Cardiac muscle cell (in vitro differentiated cells and primary cell): ENCODE measurements at regions not wholly inside any gene's neighbourhood (a gene's known extent, or its start where the extent isn't known, plus 50 kb on each side); places are given as distances from the start of the nearest gene placed in this dataset.

ENCODE experiments used
- DNase-seq, 2 donors: peaks; one replicate each; pipeline versions ENCODE4 v3.0.0 to v3.0.0-alpha.2; 2010 to 2017; ENCODE audit warnings: low read depth in 1 of 2, low spot score in 1 of 2
- H3K27ac ChIP-seq: fragments of 200-600 bp; sonication (generic); 2 replicates; pipeline ENCODE4 v1.5.1; 2016
- H3K27me3 ChIP-seq: fragments of 200-600 bp; sonication (generic); 2 replicates; pipeline ENCODE4 v1.6.0; 2016; ENCODE audit warnings: control low read depth
- H3K36me3 ChIP-seq: fragments of 200-600 bp; sonication (generic); 2 replicates; pipeline ENCODE4 v1.5.1; 2016; ENCODE audit warnings: control low read depth
- H3K4me1 ChIP-seq: fragments of 200-600 bp; sonication (generic); 2 replicates; pipeline ENCODE4 v1.8.1; 2017; ENCODE audit warnings: low read depth, mild to moderate bottlenecking, mixed run types
- H3K4me3 ChIP-seq: fragments of 200-600 bp; sonication (generic); 2 replicates; pipeline ENCODE4 v1.5.1; 2016; ENCODE audit warnings: mild to moderate bottlenecking
- H3K9me3 ChIP-seq: fragments of 200-600 bp; sonication (generic); 2 replicates; pipeline ENCODE4 v1.5.1; 2017; ENCODE audit warnings: low read depth, mild to moderate bottlenecking, control low read depth
- TF ChIP-seq, protein P1 (sequence below): IDR thresholded peaks from 2 replicates; pipeline ENCODE4 v1.5.1; 2012; ENCODE audit warnings: low read depth, mild to moderate bottlenecking, low read length

- Histone ChIP-seq H3K9me3 (no peaks in the 10 kb centered on the region), H3K27ac (no peak overlapping the region), H3K4me3 (no peak overlapping the region), H3K4me1 (peaks cover 20% of the 10 kb centered on the region), H3K36me3 (no peaks in the 10 kb centered on the region), H3K27me3 (no peaks in the 10 kb centered on the region)
- TF ChIP-seq, protein P1, sequence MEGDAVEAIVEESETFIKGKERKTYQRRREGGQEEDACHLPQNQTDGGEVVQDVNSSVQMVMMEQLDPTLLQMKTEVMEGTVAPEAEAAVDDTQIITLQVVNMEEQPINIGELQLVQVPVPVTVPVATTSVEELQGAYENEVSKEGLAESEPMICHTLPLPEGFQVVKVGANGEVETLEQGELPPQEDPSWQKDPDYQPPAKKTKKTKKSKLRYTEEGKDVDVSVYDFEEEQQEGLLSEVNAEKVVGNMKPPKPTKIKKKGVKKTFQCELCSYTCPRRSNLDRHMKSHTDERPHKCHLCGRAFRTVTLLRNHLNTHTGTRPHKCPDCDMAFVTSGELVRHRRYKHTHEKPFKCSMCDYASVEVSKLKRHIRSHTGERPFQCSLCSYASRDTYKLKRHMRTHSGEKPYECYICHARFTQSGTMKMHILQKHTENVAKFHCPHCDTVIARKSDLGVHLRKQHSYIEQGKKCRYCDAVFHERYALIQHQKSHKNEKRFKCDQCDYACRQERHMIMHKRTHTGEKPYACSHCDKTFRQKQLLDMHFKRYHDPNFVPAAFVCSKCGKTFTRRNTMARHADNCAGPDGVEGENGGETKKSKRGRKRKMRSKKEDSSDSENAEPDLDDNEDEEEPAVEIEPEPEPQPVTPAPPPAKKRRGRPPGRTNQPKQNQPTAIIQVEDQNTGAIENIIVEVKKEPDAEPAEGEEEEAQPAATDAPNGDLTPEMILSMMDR: no peak
- no peak for DNase-seq
These were observed 285.8 kb downstream of the ZNF608 start for GRCh38 chr5:124460642-124461041.

DNA sequence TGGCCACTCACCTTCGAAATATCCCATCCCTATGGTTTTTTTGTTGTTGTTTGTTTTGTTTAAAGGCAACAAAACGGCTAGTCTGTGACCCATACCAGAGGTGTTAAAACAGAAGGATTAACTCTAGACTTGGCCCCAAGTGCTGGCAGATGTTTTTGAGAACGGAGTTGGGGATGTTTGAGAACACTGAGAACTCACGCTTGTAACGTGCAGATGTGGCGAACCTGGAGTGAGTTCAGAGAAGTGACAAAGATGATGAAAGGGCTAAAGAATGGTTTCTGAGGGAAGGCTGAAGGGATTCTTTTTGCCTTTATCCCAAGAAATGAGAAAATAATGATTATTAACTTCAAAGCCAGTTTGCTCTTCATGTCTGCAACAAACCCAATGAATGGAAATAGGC, 286.5 kb downstream of the ZNF608 start:
- Histone ChIP-seq H3K36me3 (no peaks in the 10 kb centered on the region), H3K27ac (no peak overlapping the region), H3K9me3 (no peaks in the 10 kb centered on the region), H3K4me1 (peaks cover 20% of the 10 kb centered on the region), H3K4me3 (no peak overlapping the region), H3K27me3 (no peaks in the 10 kb centered on the region)
- DNase-seq: no peak
- TF ChIP-seq, protein P1: no peak

DNA sequence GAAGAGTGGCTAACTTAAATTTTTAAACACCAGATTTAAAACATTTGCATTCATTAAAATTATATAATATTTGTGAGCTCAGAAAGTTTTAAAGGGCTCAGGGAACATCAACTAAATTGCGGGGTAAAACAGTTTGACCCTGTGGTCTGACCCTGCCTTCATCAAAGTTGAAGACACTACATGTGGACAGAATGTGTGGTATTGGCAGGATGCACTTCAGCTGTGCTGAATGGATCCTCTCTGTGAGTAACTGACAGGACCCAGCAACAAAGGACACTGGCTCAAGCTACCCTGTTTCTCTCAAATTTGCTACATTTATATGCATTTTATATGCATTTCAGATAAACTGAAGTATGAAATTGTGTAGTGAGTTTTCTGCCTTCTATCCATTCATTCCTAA, 288.5 kb downstream of the ZNF608 start:
- DNase-seq: no peak
- H3K27me3 ChIP-seq: no peaks in the 10 kb centered on the region
- TF ChIP-seq, protein P1: no peak
- H3K9me3 ChIP-seq: no peaks in the 10 kb centered on the region
- H3K4me3 ChIP-seq: no peak overlapping the region
- no peaks in the 10 kb centered on the region for H3K36me3 ChIP-seq
- H3K27ac ChIP-seq: no peak overlapping the region
- peaks cover 25% of the 10 kb centered on the region for H3K4me1 ChIP-seq

DNA sequence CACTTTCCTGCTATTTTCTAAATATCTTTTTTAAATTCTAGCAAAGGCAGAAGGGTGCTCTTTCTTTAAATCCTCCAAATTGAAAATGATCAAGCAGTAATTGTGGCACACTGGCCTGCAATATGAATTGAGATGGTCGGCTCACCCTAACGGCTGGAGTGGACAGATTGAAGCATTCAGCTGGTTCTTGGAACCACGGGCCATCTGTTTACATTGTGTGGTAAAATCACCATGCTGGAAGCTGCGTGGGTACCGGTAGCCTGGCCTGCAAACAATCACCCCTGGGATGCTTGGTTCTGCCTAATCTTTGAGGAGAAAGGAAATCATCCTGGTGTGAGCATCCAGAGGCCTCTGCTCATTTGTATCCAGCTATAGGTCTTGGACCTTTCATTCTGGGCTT, 289.3 kb downstream of the ZNF608 start:
- H3K27me3 ChIP-seq: no peaks in the 10 kb centered on the region
- no peaks in the 10 kb centered on the region for H3K9me3 ChIP-seq
- DNase-seq: no peak
- H3K4me3 ChIP-seq: no peak overlapping the region
- TF ChIP-seq, protein P1: no peak
- H3K36me3 ChIP-seq: no peaks in the 10 kb centered on the region
- H3K4me1 ChIP-seq: peaks cover 27% of the 10 kb centered on the region
- no peak overlapping the region for H3K27ac ChIP-seq

DNA sequence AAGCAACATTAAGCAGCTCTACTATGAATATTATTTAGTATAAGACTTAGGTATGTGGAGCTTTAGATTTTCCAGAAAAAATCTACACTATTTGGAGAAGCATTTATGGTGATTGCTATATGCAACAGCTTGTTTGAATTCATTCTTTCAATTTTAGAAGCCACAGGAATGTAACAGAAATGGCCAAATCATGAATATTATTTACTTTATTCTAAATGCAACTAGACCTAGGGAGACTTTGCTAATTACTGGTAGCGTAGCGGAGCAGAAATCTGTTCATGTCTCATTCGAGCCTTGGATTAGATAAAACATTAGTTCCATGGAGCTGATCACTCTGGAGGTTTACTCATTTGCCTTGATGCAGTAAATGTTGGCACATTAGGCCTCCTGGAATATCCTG, 290.2 kb downstream of the ZNF608 start:
- no peak overlapping the region for H3K4me3 ChIP-seq
- no peak overlapping the region for H3K27ac ChIP-seq
- no peaks in the 10 kb centered on the region for H3K9me3 ChIP-seq
- TF ChIP-seq, protein P1: no peak
- peaks cover 27% of the 10 kb centered on the region for H3K4me1 ChIP-seq
- no peaks in the 10 kb centered on the region for H3K27me3 ChIP-seq
- DNase-seq: no peak
- H3K36me3 ChIP-seq: no peaks in the 10 kb centered on the region

GRCh38 chr5:124454081-124454480, 292.4 kb downstream of the ZNF608 start:
- TF ChIP-seq, protein P1: no peak
- Histone ChIP-seq H3K36me3 (no peaks in the 10 kb centered on the region), H3K4me1 (peaks cover 43% of the 10 kb centered on the region), H3K27me3 (no peaks in the 10 kb centered on the region), H3K9me3 (no peaks in the 10 kb centered on the region), H3K4me3 (no peak overlapping the region), H3K27ac (no peak overlapping the region)
- no peak for DNase-seq
